ENCODE measurements at regions not wholly inside any gene's neighbourhood (a gene's known extent, or its start where the extent isn't known, plus 50 kb on each side); places are given as distances from the start of the nearest gene placed in this dataset.

GRCh38 chr16:27703121-27703520 lies 153.2 kb downstream of the KATNIP start:
- H3K18ac ChIP-seq (ENCODE audit: low read length) = no peak overlapping the region
- no peak overlapping the region for H4K91ac ChIP-seq (ENCODE audit: low read depth, low read length)
- no peak overlapping the region for H2AK5ac ChIP-seq (ENCODE audit: low read length)
- H4K8ac ChIP-seq (ENCODE audit: low read depth, low read length) = no peak overlapping the region
- H2BK120ac ChIP-seq (ENCODE audit: insufficient read depth, low read length, poor library complexity) = no peak overlapping the region
- peaks cover 0 to 2% of the 10 kb centered on the region in 2 experiments for H3K4me1 ChIP-seq (ENCODE audit: control insufficient read depth in 1 of 2, insufficient read depth in 2 of 2, low read length in 2 of 2)
- no peak overlapping the region for H3K4me3 ChIP-seq (ENCODE audit: low read depth, low read length)
- H4K12ac ChIP-seq (ENCODE audit: low read depth, low read length) = no peak overlapping the region
- no CpG with 5 or more reads among the region's 6 CpGs for WGBS (ENCODE audit: extremely low coverage, insufficient coverage, insufficient read length)
- H3K79me1 ChIP-seq (ENCODE audit: low read length) = no peaks in the 10 kb centered on the region
- H2BK12ac ChIP-seq (ENCODE audit: low read length) = no peak overlapping the region
- H3K4me2 ChIP-seq (ENCODE audit: low read length) = no peak overlapping the region
- H3K23ac ChIP-seq (ENCODE audit: low read length) = no peak overlapping the region
- H3K14ac ChIP-seq (ENCODE audit: low read length) = no peak overlapping the region
- H3K79me2 ChIP-seq (ENCODE audit: control insufficient read depth, insufficient read depth, low read length, poor library complexity) = no peaks in the 10 kb centered on the region
- no peaks in the 10 kb centered on the region for H3K9me3 ChIP-seq (ENCODE audit: insufficient read depth, low read depth, low read length)
- H3K36me3 ChIP-seq (ENCODE audit: control insufficient read depth in 1 of 2, insufficient read depth in 2 of 2, low read length in 2 of 2) = peaks cover 6 to 11% of the 10 kb centered on the region in 2 experiments
- H3K4ac ChIP-seq (ENCODE audit: low read depth, low read length) = no peak overlapping the region
- DNase-seq = no peak
- H2BK5ac ChIP-seq (ENCODE audit: low read depth, low read length, poor library complexity) = no peak overlapping the region
- H3K27me3 ChIP-seq (ENCODE audit: insufficient read depth, low read length) = no peaks in the 10 kb centered on the region
- H3K9ac ChIP-seq (ENCODE audit: low read length) = no peak overlapping the region
- no peak overlapping the region for H3K27ac ChIP-seq (ENCODE audit: low read depth, low read length)
- H2AFZ ChIP-seq (ENCODE audit: insufficient read depth, low read length, poor library complexity) = no peak overlapping the region

GRCh38 chr16:27703545-27703944 lies 153.6 kb downstream of the KATNIP start:
- Histone ChIP-seq H3K79me1 (ENCODE audit: low read length) (no peaks in the 10 kb centered on the region), H4K91ac (ENCODE audit: low read depth, low read length) (no peak overlapping the region), H2AK5ac (ENCODE audit: low read length) (no peak overlapping the region), H3K36me3 (ENCODE audit: control insufficient read depth in 1 of 2, insufficient read depth in 2 of 2, low read length in 2 of 2) (peaks cover 3 to 11% of the 10 kb centered on the region in 2 experiments), H3K14ac (ENCODE audit: low read length) (no peak overlapping the region), H4K12ac (ENCODE audit: low read depth, low read length) (no peak overlapping the region), H3K9ac (ENCODE audit: low read length) (no peak overlapping the region), H3K23ac (ENCODE audit: low read length) (no peak overlapping the region), H2BK12ac (ENCODE audit: low read length) (no peak overlapping the region), H3K4me2 (ENCODE audit: low read length) (no peak overlapping the region), H3K27me3 (ENCODE audit: insufficient read depth, low read length) (no peaks in the 10 kb centered on the region), H2BK120ac (ENCODE audit: insufficient read depth, low read length, poor library complexity) (no peak overlapping the region), H3K4me3 (ENCODE audit: low read depth, low read length) (no peak overlapping the region), H3K4ac (ENCODE audit: low read depth, low read length) (no peak overlapping the region), H2BK5ac (ENCODE audit: low read depth, low read length, poor library complexity) (no peak overlapping the region), H2AFZ (ENCODE audit: insufficient read depth, low read length, poor library complexity) (no peak overlapping the region), H3K4me1 (ENCODE audit: control insufficient read depth in 1 of 2, insufficient read depth in 2 of 2, low read length in 2 of 2) (peaks cover 0 to 2% of the 10 kb centered on the region in 2 experiments), H3K9me3 (ENCODE audit: insufficient read depth, low read depth, low read length) (no peaks in the 10 kb centered on the region), H4K8ac (ENCODE audit: low read depth, low read length) (no peak overlapping the region), H3K79me2 (ENCODE audit: control insufficient read depth, insufficient read depth, low read length, poor library complexity) (no peaks in the 10 kb centered on the region), H3K27ac (ENCODE audit: low read depth, low read length) (no peak overlapping the region), H3K18ac (ENCODE audit: low read length) (no peak overlapping the region)
- no peak for DNase-seq
- WGBS (ENCODE audit: extremely low coverage, insufficient coverage, insufficient read length) = no CpG with 5 or more reads among the region's 5 CpGs

- no peaks in the 10 kb centered on the region for H3K79me1 ChIP-seq (ENCODE audit: low read length)
- no peak overlapping the region for H2BK5ac ChIP-seq (ENCODE audit: low read depth, low read length, poor library complexity)
- no peak overlapping the region for H4K12ac ChIP-seq (ENCODE audit: low read depth, low read length)
- H2AFZ ChIP-seq (ENCODE audit: insufficient read depth, low read length, poor library complexity) = no peak overlapping the region
- H3K18ac ChIP-seq (ENCODE audit: low read length) = no peak overlapping the region
- DNase-seq = no peak
- no peak overlapping the region for H3K27ac ChIP-seq (ENCODE audit: low read depth, low read length)
- no peak overlapping the region for H3K9ac ChIP-seq (ENCODE audit: low read length)
- no peak overlapping the region for H4K91ac ChIP-seq (ENCODE audit: low read depth, low read length)
- H3K36me3 ChIP-seq (ENCODE audit: control insufficient read depth in 1 of 2, insufficient read depth in 2 of 2, low read length in 2 of 2) = peaks cover 3 to 10% of the 10 kb centered on the region in 2 experiments
- no peaks in the 10 kb centered on the region for H3K9me3 ChIP-seq (ENCODE audit: insufficient read depth, low read depth, low read length)
- no CpG with 5 or more reads among the region's 4 CpGs for WGBS (ENCODE audit: extremely low coverage, insufficient coverage, insufficient read length)
- H4K8ac ChIP-seq (ENCODE audit: low read depth, low read length) = no peak overlapping the region
- H3K4me1 ChIP-seq (ENCODE audit: control insufficient read depth in 1 of 2, insufficient read depth in 2 of 2, low read length in 2 of 2) = peaks cover 0 to 2% of the 10 kb centered on the region in 2 experiments
- H2BK12ac ChIP-seq (ENCODE audit: low read length) = no peak overlapping the region
- no peak overlapping the region for H3K14ac ChIP-seq (ENCODE audit: low read length)
- no peak overlapping the region for H3K4ac ChIP-seq (ENCODE audit: low read depth, low read length)
- no peak overlapping the region for H3K4me3 ChIP-seq (ENCODE audit: low read depth, low read length)
- no peak overlapping the region for H3K23ac ChIP-seq (ENCODE audit: low read length)
- no peaks in the 10 kb centered on the region for H3K27me3 ChIP-seq (ENCODE audit: insufficient read depth, low read length)
- no peak overlapping the region for H2AK5ac ChIP-seq (ENCODE audit: low read length)
- no peak overlapping the region for H3K4me2 ChIP-seq (ENCODE audit: low read length)
- no peaks in the 10 kb centered on the region for H3K79me2 ChIP-seq (ENCODE audit: control insufficient read depth, insufficient read depth, low read length, poor library complexity)
- no peak overlapping the region for H2BK120ac ChIP-seq (ENCODE audit: insufficient read depth, low read length, poor library complexity)
Observed at GRCh38 chr16:27704252-27704651, 154.3 kb downstream of the KATNIP start.

DNA sequence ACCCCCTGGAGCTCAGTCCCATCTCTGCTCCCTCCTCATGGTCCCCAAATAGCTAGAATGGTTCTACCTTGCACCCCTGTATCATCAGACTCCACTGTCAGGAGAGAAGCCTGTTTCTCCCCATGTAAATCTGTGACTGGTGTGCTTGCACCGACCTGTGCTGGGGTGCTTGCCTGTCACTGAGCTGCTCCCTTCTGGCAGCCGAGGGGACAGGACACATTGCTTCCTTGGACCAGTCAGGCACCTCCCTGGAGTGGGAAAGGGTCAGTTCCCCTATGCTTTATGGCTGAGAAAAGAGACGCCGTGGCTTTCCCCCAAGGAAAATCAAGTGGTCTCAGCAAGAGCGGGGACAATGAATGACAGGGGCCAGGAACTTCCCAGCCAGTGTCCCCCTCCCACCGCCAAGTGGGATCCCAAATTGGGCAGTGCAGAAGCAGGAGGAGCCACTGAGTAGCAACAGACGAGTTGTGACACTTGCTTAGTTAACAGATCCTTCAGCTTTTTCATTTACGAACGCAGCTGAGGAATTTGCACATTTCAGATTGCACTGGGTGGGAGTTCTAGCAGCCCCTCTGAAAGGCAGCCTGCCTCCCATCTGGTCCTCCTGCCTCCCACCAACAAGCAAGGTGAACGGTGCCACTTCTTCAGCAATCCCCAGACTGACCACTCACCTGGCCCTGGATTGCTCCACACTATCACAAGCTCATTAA lies 156.4 kb downstream of the KATNIP start:
- H3K4me2 ChIP-seq (ENCODE audit: low read length) = no peak overlapping the region
- no peak overlapping the region for H2AFZ ChIP-seq (ENCODE audit: insufficient read depth, low read length, poor library complexity)
- H3K4me3 ChIP-seq (ENCODE audit: low read depth, low read length) = no peak overlapping the region
- no peak for DNase-seq
- H3K79me2 ChIP-seq (ENCODE audit: control insufficient read depth, insufficient read depth, low read length, poor library complexity) = no peaks in the 10 kb centered on the region
- H3K9ac ChIP-seq (ENCODE audit: low read length) = no peak overlapping the region
- peaks cover 2 to 9% of the 10 kb centered on the region in 2 experiments for H3K36me3 ChIP-seq (ENCODE audit: control insufficient read depth in 1 of 2, insufficient read depth in 2 of 2, low read length in 2 of 2)
- H4K12ac ChIP-seq (ENCODE audit: low read depth, low read length) = no peak overlapping the region
- H3K27ac ChIP-seq (ENCODE audit: low read depth, low read length) = no peak overlapping the region
- no peak overlapping the region for H2BK5ac ChIP-seq (ENCODE audit: low read depth, low read length, poor library complexity)
- H3K14ac ChIP-seq (ENCODE audit: low read length) = no peak overlapping the region
- no peak overlapping the region for H2BK120ac ChIP-seq (ENCODE audit: insufficient read depth, low read length, poor library complexity)
- WGBS (ENCODE audit: extremely low coverage, insufficient coverage, insufficient read length) = no CpG with 5 or more reads among the region's 10 CpGs
- H2AK5ac ChIP-seq (ENCODE audit: low read length) = no peak overlapping the region
- H3K23ac ChIP-seq (ENCODE audit: low read length) = no peak overlapping the region
- H4K8ac ChIP-seq (ENCODE audit: low read depth, low read length) = no peak overlapping the region
- H3K18ac ChIP-seq (ENCODE audit: low read length) = no peak overlapping the region
- no peaks in the 10 kb centered on the region for H3K79me1 ChIP-seq (ENCODE audit: low read length)
- H3K9me3 ChIP-seq (ENCODE audit: insufficient read depth, low read depth, low read length) = no peaks in the 10 kb centered on the region
- no peak overlapping the region for H2BK12ac ChIP-seq (ENCODE audit: low read length)
- peaks cover 0 to 2% of the 10 kb centered on the region in 2 experiments for H3K4me1 ChIP-seq (ENCODE audit: control insufficient read depth in 1 of 2, insufficient read depth in 2 of 2, low read length in 2 of 2)
- H3K27me3 ChIP-seq (ENCODE audit: insufficient read depth, low read length) = no peaks in the 10 kb centered on the region
- H3K4ac ChIP-seq (ENCODE audit: low read depth, low read length) = no peak overlapping the region
- H4K91ac ChIP-seq (ENCODE audit: low read depth, low read length) = no peak overlapping the region
